Endothelial cell (in vitro differentiated cells): ENCODE measurements at regions not wholly inside any gene's neighbourhood (a gene's known extent, or its start where the extent isn't known, plus 50 kb on each side); places are given as distances from the start of the nearest gene placed in this dataset.

Source experiments
- DNase-seq: peaks from one replicate; pipeline ENCODE4 v3.0.0; 2021; ENCODE audit warnings: low spot score
- H3K27ac Mint-ChIP-seq: one replicate; pipeline ENCODE4 v1.8.0; 2021; ENCODE audit warnings: mixed read lengths, inconsistent platforms; ENCODE audit not compliant: unreplicated experiment
- H3K27me3 Mint-ChIP-seq: one replicate; pipeline ENCODE4 v1.8.0; 2021; ENCODE audit warnings: mild to moderate bottlenecking, moderate library complexity, mixed read lengths, inconsistent platforms; ENCODE audit not compliant: unreplicated experiment
- H3K36me3 Mint-ChIP-seq: one replicate; pipeline ENCODE4 v1.8.0; 2021; ENCODE audit warnings: mild to moderate bottlenecking, low read depth, mixed read lengths, inconsistent platforms; ENCODE audit not compliant: unreplicated experiment
- H3K4me1 Mint-ChIP-seq: one replicate; pipeline ENCODE4 v1.8.0; 2021; ENCODE audit warnings: mild to moderate bottlenecking, mixed read lengths, inconsistent platforms; ENCODE audit not compliant: unreplicated experiment
- H3K4me3 Mint-ChIP-seq: one replicate; pipeline ENCODE4 v1.8.0; 2021; ENCODE audit warnings: mild to moderate bottlenecking, mixed read lengths, inconsistent platforms; ENCODE audit not compliant: unreplicated experiment
- H3K9me3 Mint-ChIP-seq: one replicate; pipeline ENCODE4 v1.8.0; 2021; ENCODE audit warnings: mixed read lengths, inconsistent platforms; ENCODE audit not compliant: unreplicated experiment
- CTCF ChIP-seq: fragments of 200-600 bp; sonication (generic); IDR thresholded peaks from one replicate; pipeline ENCODE4 v1.5.0; 2021; ENCODE audit warnings: antibody characterized with exemption; ENCODE audit not compliant: unreplicated experiment

- no peaks in the 10 kb centered on the region for H3K27me3 Mint-ChIP-seq
Measured at GRCh38 chr10:118458957-118459641, 117.0 kb upstream of the FAM204A start.

GRCh38 chr10:118457824-118458428, 115.8 kb upstream of the FAM204A start:
- no peaks in the 10 kb centered on the region for H3K4me1 Mint-ChIP-seq
- H3K27ac Mint-ChIP-seq: no peak overlapping the region
- no peak for TF ChIP-seq CTCF

More at GRCh38 chr10:118458957-118459641, 117.0 kb upstream of the FAM204A start:
- no peaks in the 10 kb centered on the region for H3K36me3 Mint-ChIP-seq
- H3K27ac Mint-ChIP-seq: no peak overlapping the region
- no peaks in the 10 kb centered on the region for H3K9me3 Mint-ChIP-seq
- H3K4me3 Mint-ChIP-seq: no peak overlapping the region
- TF ChIP-seq CTCF: no peak
- no peak for DNase-seq
- H3K4me1 Mint-ChIP-seq: no peaks in the 10 kb centered on the region

GRCh38 chr10:118455181-118455695, 113.1 kb upstream of the FAM204A start:
- Mint-ChIP-seq H3K27me3 (no peaks in the 10 kb centered on the region), H3K27ac (no peak overlapping the region), H3K9me3 (no peaks in the 10 kb centered on the region), H3K4me3 (no peak overlapping the region), H3K4me1 (no peaks in the 10 kb centered on the region), H3K36me3 (no peaks in the 10 kb centered on the region)
- no peak for TF ChIP-seq CTCF
- DNase-seq: no peak

More at GRCh38 chr10:118457824-118458428, 115.8 kb upstream of the FAM204A start:
- no peak overlapping the region for H3K4me3 Mint-ChIP-seq
- H3K36me3 Mint-ChIP-seq: no peaks in the 10 kb centered on the region
- H3K27me3 Mint-ChIP-seq: no peaks in the 10 kb centered on the region
- DNase-seq: no peak
- H3K9me3 Mint-ChIP-seq: no peaks in the 10 kb centered on the region

- DNase-seq: no peak
- Mint-ChIP-seq H3K27me3 (no peaks in the 10 kb centered on the region), H3K4me1 (no peaks in the 10 kb centered on the region), H3K4me3 (no peak overlapping the region), H3K27ac (no peak overlapping the region), H3K9me3 (no peaks in the 10 kb centered on the region), H3K36me3 (no peaks in the 10 kb centered on the region)
- TF ChIP-seq CTCF: no peak
Measured at GRCh38 chr10:118454211-118454610, 112.1 kb upstream of the FAM204A start.

GRCh38 chr10:118452098-118452497, 110.0 kb upstream of the FAM204A start:
- Mint-ChIP-seq H3K4me1 (no peaks in the 10 kb centered on the region), H3K36me3 (no peaks in the 10 kb centered on the region), H3K9me3 (no peaks in the 10 kb centered on the region), H3K27me3 (no peaks in the 10 kb centered on the region), H3K4me3 (no peak overlapping the region), H3K27ac (no peak overlapping the region)
- no peak for DNase-seq
- no peak for TF ChIP-seq CTCF
